ENCODE measurements at regions not wholly inside any gene's neighbourhood (a gene's known extent, or its start where the extent isn't known, plus 50 kb on each side); places are given as distances from the start of the nearest gene placed in this dataset.
A peak's percentile ranks its signal among the peaks of the same experiment; 100 is the strongest.

- in situ Hi-C loops (cut with HindIII; ENCODE audit: low pct_ligation_motif_present, low pct_unique_long_range_greater_than_20kb, low sequenced_read_pairs): no loop called here
- DNase-seq: no peak
Observed at GRCh38 chr10:121292321-121292720, 305.9 kb downstream of the FGFR2 start.

- in situ Hi-C loops (cut with HindIII; ENCODE audit: low pct_ligation_motif_present, low pct_unique_long_range_greater_than_20kb, low sequenced_read_pairs): no loop called here
- no peak for DNase-seq
Observed at GRCh38 chr10:121293110-121293509, 305.1 kb downstream of the FGFR2 start.

- DNase-seq: no peak
- in situ Hi-C loops (cut with HindIII; ENCODE audit: low pct_ligation_motif_present, low pct_unique_long_range_greater_than_20kb, low sequenced_read_pairs): no loop called here
Observed at GRCh38 chr10:121294630-121295029, 303.6 kb downstream of the FGFR2 start.

- in situ Hi-C loops (cut with HindIII; ENCODE audit: low pct_ligation_motif_present, low pct_unique_long_range_greater_than_20kb, low sequenced_read_pairs): no loop called here
- no peak for DNase-seq
Observed at GRCh38 chr10:121296378-121296777, 301.9 kb downstream of the FGFR2 start.

- in situ Hi-C loops (cut with HindIII; ENCODE audit: low pct_ligation_motif_present, low pct_unique_long_range_greater_than_20kb, low sequenced_read_pairs): no loop called here
- no peak for DNase-seq
Observed at GRCh38 chr10:121296881-121297585, 301.2 kb downstream of the FGFR2 start.

- DNase-seq: no peak
- in situ Hi-C loops (cut with HindIII; ENCODE audit: low pct_ligation_motif_present, low pct_unique_long_range_greater_than_20kb, low sequenced_read_pairs): no loop called here
Observed at GRCh38 chr10:121300723-121301122, 297.5 kb downstream of the FGFR2 start.

- DNase-seq: no peak
- in situ Hi-C loops (cut with HindIII; ENCODE audit: low pct_ligation_motif_present, low pct_unique_long_range_greater_than_20kb, low sequenced_read_pairs): no loop called here
Observed at GRCh38 chr10:121302541-121303180, 295.6 kb downstream of the FGFR2 start.

GRCh38 chr10:121303287-121303890 lies 294.9 kb downstream of the FGFR2 start:
- DNase-seq: no peak
- in situ Hi-C loops (cut with HindIII; ENCODE audit: low pct_ligation_motif_present, low pct_unique_long_range_greater_than_20kb, low sequenced_read_pairs): no loop called here

- in situ Hi-C loops (cut with HindIII; ENCODE audit: low pct_ligation_motif_present, low pct_unique_long_range_greater_than_20kb, low sequenced_read_pairs): no loop called here
- no peak for DNase-seq
Observed at GRCh38 chr10:121305066-121305465, 293.2 kb downstream of the FGFR2 start.

- in situ Hi-C loops (cut with HindIII; ENCODE audit: low pct_ligation_motif_present, low pct_unique_long_range_greater_than_20kb, low sequenced_read_pairs): no loop called here
- no peak for DNase-seq
Observed at GRCh38 chr10:121306159-121306673, 292.0 kb downstream of the FGFR2 start.

GRCh38 chr10:121307411-121307980 lies 290.7 kb downstream of the FGFR2 start:
- in situ Hi-C loops (cut with HindIII; ENCODE audit: low pct_ligation_motif_present, low pct_unique_long_range_greater_than_20kb, low sequenced_read_pairs): no loop called here
- no peak for DNase-seq

- in situ Hi-C loops (cut with HindIII; ENCODE audit: low pct_ligation_motif_present, low pct_unique_long_range_greater_than_20kb, low sequenced_read_pairs): no loop called here
- no peak for DNase-seq
Observed at GRCh38 chr10:121308020-121308419, 290.2 kb downstream of the FGFR2 start.

GRCh38 chr10:121309164-121309563 lies 289.1 kb downstream of the FGFR2 start:
- in situ Hi-C loops (cut with HindIII; ENCODE audit: low pct_ligation_motif_present, low pct_unique_long_range_greater_than_20kb, low sequenced_read_pairs): no loop called here
- DNase-seq: no peak

- peak; percentile 15 for DNase-seq
- in situ Hi-C loops (cut with HindIII; ENCODE audit: low pct_ligation_motif_present, low pct_unique_long_range_greater_than_20kb, low sequenced_read_pairs): no loop called here
Observed at GRCh38 chr10:121310151-121310711, 288.0 kb downstream of the FGFR2 start.

GRCh38 chr10:121311812-121312443 lies 286.3 kb downstream of the FGFR2 start:
- DNase-seq: no peak
- in situ Hi-C loops (cut with HindIII; ENCODE audit: low pct_ligation_motif_present, low pct_unique_long_range_greater_than_20kb, low sequenced_read_pairs): no loop called here

- in situ Hi-C loops (cut with HindIII; ENCODE audit: low pct_ligation_motif_present, low pct_unique_long_range_greater_than_20kb, low sequenced_read_pairs): no loop called here
- DNase-seq: no peak
Observed at GRCh38 chr10:121312587-121312986, 285.7 kb downstream of the FGFR2 start.

GRCh38 chr10:121313119-121313875 lies 284.9 kb downstream of the FGFR2 start:
- DNase-seq: no peak
- in situ Hi-C loops (cut with HindIII; ENCODE audit: low pct_ligation_motif_present, low pct_unique_long_range_greater_than_20kb, low sequenced_read_pairs): no loop called here

- DNase-seq: no peak
- in situ Hi-C loops (cut with HindIII; ENCODE audit: low pct_ligation_motif_present, low pct_unique_long_range_greater_than_20kb, low sequenced_read_pairs): no loop called here
Observed at GRCh38 chr10:121316432-121316831, 281.8 kb downstream of the FGFR2 start.
